NCI-H1436 treated with DMSO at 0.1 percent for 48 hours (cell line): ENCODE measurements at regions not wholly inside any gene's neighbourhood (a gene's known extent, or its start where the extent isn't known, plus 50 kb on each side); places are given as distances from the start of the nearest gene placed in this dataset.
"Not testable (repeated sequence)": the region's sequence is repeated elsewhere in the genome, so short reads cannot be mapped to it uniquely, and the experiment has no call there.

ENCODE experiments used
- DNase-seq: peaks from one replicate; lab custom pipeline; 2025; lab: John Stamatoyannopoulos, UW

DNA sequence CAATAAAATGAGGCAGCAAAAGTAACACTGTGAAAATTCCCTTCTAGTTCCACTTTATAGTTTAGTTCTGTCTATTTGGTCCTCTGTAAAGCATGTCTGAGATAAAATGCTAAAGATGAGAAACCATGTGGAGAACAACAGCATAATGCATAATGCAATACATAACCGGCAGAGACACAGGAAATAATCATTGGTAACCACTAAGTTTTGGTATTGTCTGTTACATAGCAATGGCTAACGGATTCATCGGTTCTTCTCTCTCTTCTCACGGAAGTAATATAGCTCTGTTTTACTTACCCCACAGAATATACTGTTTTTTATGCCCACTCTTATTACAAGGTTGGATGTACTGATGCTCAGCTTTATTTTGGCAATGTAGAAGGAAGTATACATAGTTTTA lies 158.9 kb downstream of the FAM174A start:
- DNase-seq = no peak

GRCh38 chr5:100697970-100698369 lies 162.8 kb downstream of the FAM174A start:
- DNase-seq = no peak

DNA sequence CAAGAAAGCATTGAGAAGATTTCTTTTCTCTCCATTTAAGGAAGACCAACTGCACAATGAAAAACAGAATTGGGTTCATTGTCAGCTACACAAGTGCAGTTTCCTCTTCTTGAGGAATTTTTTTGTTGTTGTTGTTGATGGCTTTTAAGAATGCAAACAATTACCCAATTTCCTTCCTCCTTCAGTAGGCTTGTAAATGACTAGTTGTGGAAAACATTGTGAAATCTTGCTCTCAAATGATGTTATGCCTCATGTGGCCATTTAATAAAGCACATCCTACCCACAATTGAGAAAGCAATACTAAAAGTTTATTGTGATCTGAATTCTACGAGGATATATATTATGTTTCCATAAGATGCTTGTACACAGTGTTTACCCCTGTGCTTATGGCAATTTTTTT lies 171.6 kb downstream of the FAM174A start:
- no peak for DNase-seq

- DNase-seq = no peak
Observed at GRCh38 chr5:100708645-100709171, 173.5 kb downstream of the FAM174A start.

GRCh38 chr5:100709771-100710170 lies 174.6 kb downstream of the FAM174A start:
- DNase-seq = no peak

- not testable (repeated sequence) for DNase-seq
Observed at GRCh38 chr5:100714780-100715179, 179.6 kb downstream of the FAM174A start.

- DNase-seq = no peak
Observed at GRCh38 chr5:100722657-100723056, 180.4 kb downstream of the ST8SIA4 start.

DNA sequence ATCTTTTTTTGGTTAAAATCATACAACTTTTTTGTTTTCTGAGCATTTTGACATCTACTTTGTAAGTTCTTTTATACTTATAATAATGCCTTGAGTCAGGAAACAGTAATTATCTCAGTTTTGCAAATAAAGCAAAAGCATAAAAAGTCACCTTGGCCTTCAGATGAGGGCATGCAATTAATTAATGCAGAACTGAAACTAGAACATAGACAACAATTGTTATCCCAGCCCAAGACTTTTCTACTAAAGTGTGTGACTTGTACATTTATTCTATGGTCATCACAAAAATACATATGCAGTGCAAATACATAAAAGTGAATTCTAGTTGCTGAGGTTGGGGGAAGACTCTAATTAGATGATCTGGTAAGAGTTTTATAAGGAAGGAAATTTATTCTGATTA lies 179.9 kb downstream of the ST8SIA4 start:
- DNase-seq = no peak

DNA sequence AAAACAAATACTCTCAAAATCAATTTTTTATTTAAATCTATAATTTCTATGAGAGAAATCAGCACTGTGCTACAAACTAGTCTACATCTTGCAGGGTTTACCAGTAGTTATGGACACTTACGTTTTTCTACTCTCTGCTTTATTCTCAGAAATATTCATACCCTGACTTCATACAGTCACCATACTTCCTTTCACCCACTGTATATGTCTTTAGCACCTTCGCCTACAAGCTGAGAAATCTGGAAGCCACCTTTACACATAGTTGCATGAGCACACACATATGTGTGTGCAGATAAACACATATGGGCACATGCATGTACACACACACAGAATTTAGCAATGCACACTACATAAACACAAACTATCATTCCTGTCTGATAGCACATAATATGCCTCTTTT lies 177.0 kb downstream of the ST8SIA4 start:
- no peak for DNase-seq

GRCh38 chr5:100731768-100732167 lies 171.3 kb downstream of the ST8SIA4 start:
- no peak for DNase-seq

DNA sequence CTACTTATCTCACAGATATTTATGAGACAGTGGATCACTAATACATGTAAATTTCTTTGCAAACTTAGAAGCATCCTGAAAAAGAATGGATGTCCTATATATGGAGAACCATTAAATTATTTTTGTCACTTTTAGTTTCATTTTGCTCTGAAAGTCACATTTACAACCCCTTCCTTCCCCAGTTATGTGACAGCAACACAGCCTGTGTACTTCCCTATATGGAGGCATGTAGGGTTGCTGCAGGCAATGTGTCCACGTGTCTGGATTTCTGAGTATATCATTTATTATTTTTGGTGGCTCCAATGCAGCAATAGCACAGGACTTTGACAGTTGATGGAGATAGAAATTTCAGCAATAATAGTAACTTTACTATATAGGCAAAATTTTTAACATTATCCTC lies 156.4 kb downstream of the ST8SIA4 start:
- no peak for DNase-seq

- no peak for DNase-seq
Observed at GRCh38 chr5:100749771-100750284, 153.3 kb downstream of the ST8SIA4 start.

GRCh38 chr5:100755435-100755834 lies 147.6 kb downstream of the ST8SIA4 start:
- no peak for DNase-seq
